HG03558 (cell line): ENCODE measurements at regions not wholly inside any gene's neighbourhood (a gene's known extent, or its start where the extent isn't known, plus 50 kb on each side); places are given as distances from the start of the nearest gene placed in this dataset.
"Not testable (repeated sequence)": the region's sequence is repeated elsewhere in the genome, so short reads cannot be mapped to it uniquely, and the experiment has no call there.

Source experiments
- ATAC-seq: cut with Tn5 transposase; IDR thresholded peaks from one replicate; pipeline ENCODE4 v1.9.1; 2021; ENCODE audit warnings: moderate number of reproducible peaks; ENCODE audit not compliant: unreplicated experiment; ENCODE audit errors: extremely low read depth

GRCh38 chr7:34373940-34374339 is 284.1 kb upstream of the NPSR1 start:
- no peak for ATAC-seq

DNA sequence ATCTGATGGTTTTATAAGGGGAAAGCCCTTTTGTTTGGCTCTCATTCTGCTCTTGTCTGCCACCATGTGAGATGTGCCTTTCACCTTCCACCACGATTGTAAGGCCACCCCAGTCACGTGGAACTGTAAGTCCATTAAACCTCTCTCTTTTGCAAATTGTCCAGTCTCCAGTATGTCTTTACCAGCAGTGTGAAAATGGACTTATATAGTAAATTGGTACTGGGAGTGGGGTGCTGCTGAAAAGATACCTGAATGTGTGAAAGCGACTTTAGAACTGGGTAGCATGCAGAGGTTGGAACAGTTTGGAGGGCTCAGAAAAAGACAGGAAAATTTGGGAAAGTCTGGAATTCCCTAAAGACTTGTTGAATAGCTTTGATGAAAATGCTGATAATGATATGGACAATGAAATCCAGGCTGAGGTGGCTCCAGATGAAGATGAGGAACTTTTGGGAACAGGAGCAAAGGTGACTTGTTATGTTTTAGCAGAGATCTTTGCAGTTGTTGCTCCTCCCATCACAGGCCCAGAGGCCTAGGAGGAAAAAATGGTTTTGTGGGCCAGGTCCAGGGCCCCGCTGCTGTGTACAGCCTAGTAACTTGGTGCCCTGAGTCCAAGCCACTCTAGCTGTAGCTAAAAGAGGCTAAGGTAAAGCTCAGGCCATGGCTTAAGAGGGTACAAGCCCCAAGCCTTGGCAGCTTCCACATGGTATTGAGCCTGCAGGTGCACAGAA is 275.7 kb upstream of the NPSR1 start:
- ATAC-seq, result no peak

GRCh38 chr7:34385384-34385783 is 272.6 kb upstream of the NPSR1 start:
- ATAC-seq, result no peak

DNA sequence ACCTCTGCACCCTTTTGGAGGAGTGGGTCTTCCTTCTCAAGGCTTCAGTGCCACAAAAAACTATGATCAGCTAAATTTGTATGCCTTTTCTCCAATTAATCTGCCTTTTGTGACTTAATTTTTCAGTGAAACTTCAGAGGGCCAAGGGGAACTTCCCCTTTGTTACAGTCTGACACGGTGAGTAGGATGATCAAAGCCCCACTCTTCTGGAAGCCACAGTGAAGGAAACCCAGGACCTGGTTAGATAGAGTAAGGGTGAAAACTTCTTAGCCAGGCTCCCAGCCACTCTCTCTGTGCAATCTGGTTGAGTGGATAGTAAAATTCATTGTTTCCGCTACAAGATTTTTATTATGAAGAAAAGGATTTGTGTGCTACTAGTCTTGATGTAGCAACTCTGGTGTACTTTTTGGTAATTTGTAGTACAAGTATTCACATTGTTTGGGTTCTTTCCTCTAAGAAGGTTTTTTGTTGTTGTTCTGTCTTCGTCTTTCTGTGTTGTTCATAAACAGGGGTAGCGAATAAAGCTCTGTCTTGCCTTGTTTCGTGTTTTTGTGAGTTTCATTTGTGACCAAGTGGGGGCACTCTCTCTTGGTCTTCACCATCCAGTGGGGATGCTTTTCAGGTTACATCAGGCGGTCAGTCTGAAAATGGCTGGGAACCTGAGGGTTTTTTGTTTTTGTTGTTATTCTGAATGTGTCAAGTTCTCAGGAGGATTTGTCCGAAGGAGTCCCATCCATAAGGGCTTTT is 268.5 kb upstream of the NPSR1 start:
- no peak for ATAC-seq

DNA sequence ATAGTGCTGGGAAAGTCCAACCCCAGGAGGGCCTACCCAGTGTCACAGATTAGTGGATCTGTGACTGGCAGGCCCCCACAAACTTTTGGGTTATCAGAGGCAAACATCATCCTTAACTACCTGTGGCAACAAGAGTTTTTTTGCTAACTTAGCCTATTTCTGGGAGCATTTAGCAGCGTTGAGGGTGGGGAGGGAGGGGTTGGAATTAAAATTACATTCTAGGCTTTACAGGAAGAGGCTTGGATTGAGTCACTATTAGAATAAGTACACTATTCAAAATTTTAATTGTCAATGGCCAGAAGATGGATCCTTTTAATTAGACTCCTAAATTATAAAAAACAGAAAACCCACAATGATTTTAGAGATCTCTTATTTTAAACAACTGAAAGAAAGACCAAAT is 267.9 kb upstream of the NPSR1 start:
- no peak for ATAC-seq

- no peak for ATAC-seq
These were observed 265.0 kb upstream of the NPSR1 start for GRCh38 chr7:34392972-34393371.

GRCh38 chr7:34396437-34397064 is 261.5 kb upstream of the NPSR1 start:
- no peak for ATAC-seq

DNA sequence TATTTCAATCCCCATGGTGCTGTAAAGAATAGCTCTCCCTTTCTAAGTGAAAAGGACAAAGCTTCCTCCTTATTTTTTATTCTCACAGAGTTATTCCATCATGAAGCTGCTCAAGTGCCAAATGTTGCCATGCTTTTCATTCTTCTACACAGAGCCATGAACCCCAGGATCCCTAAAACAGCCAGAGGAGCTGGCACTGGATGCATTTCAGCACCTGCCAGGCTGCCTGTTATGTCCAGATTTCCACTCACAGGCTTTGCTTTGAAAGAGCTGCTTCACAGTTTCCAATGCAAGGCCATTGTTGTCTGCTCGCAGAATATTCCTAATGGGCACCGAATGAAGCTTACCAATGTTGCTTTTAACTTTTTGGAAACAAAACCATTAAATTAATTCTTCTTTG is 256.2 kb upstream of the NPSR1 start:
- ATAC-seq, result no peak

GRCh38 chr7:34406848-34407530 is 251.0 kb upstream of the NPSR1 start:
- no peak for ATAC-seq

DNA sequence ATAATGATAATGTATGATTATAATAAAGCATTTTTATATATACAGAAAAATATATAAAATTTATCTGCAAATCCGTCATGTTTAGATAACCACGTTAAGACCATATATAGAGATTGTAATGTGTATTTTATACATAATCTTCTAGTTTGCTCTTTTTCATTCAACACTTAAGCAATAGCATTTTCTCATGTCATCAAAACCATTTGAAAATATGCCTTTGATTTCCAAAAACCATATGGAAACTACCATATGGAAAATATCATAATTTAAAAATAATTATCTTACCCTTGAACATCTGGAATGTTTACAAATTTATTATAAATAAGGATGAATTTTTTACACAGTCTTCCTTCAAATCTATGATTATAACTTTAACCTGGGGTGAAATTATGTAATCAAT is 250.4 kb upstream of the NPSR1 start:
- no peak for ATAC-seq

- no peak for ATAC-seq
These were observed 240.2 kb upstream of the NPSR1 start for GRCh38 chr7:34417781-34418180.

DNA sequence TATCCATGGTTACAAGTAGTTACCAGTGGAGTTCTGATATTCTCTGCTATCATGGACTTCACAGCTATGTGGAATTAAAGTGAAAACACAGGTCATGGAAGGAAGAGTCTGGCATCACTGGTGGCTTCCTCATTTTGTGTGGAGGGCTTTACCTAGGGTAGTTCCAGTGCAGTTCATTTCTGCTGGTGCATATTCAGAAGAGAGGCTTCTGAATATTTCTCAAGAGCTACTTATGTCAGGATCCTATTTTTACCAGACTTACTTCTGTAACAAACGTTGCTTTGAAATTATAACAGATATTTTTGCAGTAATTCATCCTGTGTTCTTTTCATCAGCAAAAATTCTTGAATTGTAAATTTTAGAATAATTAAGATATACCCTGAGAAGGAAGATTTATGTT is 236.5 kb upstream of the NPSR1 start:
- ATAC-seq, result no peak

DNA sequence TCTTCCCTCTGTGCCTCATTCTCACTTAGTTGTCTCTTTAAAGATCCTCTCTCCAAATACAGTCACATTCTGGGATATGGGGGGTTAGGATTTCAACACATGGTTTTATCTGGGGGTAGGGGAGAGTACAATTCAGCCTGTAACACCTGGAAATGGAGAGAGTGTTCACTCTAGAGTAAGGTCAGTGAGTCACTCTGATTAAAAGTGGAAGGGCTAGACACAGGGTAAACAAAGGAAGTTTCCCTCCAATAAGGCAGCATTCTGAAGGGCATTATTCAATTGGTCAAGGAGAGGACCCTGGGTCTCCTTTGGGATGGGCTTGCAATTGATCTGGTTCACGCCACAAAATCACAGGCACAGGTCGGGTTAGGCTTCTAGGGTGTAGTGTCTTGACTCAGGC is 232.8 kb upstream of the NPSR1 start:
- ATAC-seq, result no peak

- no peak for ATAC-seq
These were observed 232.2 kb upstream of the NPSR1 start for GRCh38 chr7:34425631-34426384.

GRCh38 chr7:34430456-34430855 is 227.6 kb upstream of the NPSR1 start:
- ATAC-seq, result no peak

DNA sequence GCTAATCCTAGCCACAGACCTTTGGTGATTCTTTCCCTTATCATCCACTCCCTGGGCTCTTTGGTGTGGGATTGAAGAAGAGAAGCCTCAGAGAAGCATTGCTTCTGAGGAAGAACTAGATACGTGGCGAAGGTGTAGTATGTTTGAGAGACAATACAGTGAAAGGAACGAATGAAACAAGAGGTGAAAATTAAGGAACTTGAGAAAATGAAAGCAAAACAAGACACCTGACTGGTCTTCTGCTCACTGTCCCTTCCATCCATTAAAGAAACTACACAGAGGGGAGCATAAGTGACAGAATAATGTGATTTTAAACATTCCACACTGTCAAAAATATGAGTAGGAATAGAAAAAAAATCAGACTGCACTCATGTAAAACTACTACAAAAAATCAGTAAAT is 219.6 kb upstream of the NPSR1 start:
- ATAC-seq, result no peak

GRCh38 chr7:34445653-34446052 is 212.4 kb upstream of the NPSR1 start:
- no peak for ATAC-seq

- not testable (repeated sequence) for ATAC-seq
These were observed 209.5 kb upstream of the NPSR1 start for GRCh38 chr7:34448531-34448930.

GRCh38 chr7:34449765-34450164 is 208.3 kb upstream of the NPSR1 start:
- ATAC-seq, result no peak

DNA sequence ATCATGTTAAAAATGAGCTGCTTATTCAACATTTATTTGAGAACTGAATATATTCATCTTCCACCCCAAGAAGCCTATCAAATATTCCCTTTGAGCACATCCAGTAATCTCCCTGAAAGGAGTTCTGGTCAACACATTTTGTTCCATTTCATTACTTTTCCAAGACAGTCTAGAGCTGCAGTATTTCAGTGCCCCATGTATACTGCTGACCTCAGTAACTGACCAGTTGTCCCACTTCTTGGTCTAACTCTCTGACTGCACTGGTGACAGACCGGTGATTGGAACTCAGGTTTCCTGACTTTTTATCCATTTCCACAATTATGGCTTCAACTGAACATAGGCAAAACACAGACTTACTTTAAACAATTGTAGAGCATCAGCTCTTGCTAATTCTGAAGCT is 206.8 kb upstream of the NPSR1 start:
- ATAC-seq, result no peak
